A673 (cell line): ENCODE measurements at regions not wholly inside any gene's neighbourhood (a gene's known extent, or its start where the extent isn't known, plus 50 kb on each side); places are given as distances from the start of the nearest gene placed in this dataset.

Experiments used
- CTCF ChIP-seq: fragments of 300-800, 200-600 bp; sonication (generic); conservative IDR thresholded peaks from 2 replicates; pipeline ENCODE4 v1.5.1; 2017; ENCODE audit warnings: low read depth, mild to moderate bottlenecking, antibody characterized with exemption, low read length, moderate library complexity, mixed read lengths
- EZH2 ChIP-seq: fragments of 200-600 bp; sonication (generic); IDR thresholded peaks from 2 replicates; pipeline ENCODE4 v1.6.1; 2017; ENCODE audit warnings: borderline replicate concordance, low read depth, mild to moderate bottlenecking, mixed read lengths, antibody characterized with exemption, low read length; ENCODE audit not compliant: poor library complexity, severe bottlenecking

GRCh38 chr12:58301038-58301729 lies 359.8 kb downstream of the ATP23 start:
- TF ChIP-seq CTCF: no peak
- TF ChIP-seq EZH2: no peak
